Activated CD8-positive, alpha-beta memory T cell treated with anti-CD3 and anti-CD28 coated beads, Interleukin-2, amount 50 U/mL, for 48 hours (primary cell): ENCODE measurements at regions not wholly inside any gene's neighbourhood (a gene's known extent, or its start where the extent isn't known, plus 50 kb on each side); places are given as distances from the start of the nearest gene placed in this dataset.

ENCODE experiments used
- DNase-seq: peaks from one replicate; pipeline ENCODE4 v3.0.0-alpha.2; 2020

GRCh38 chr4:126262665-126263064, 947.9 kb downstream of the FAT4 start:
- no peak for DNase-seq

GRCh38 chr4:126264839-126265238, 950.1 kb downstream of the FAT4 start:
- DNase-seq, result no peak

GRCh38 chr4:126265888-126266287, 951.1 kb downstream of the FAT4 start:
- DNase-seq, result no peak

- no peak for DNase-seq
Measured at GRCh38 chr4:126267689-126268088, 952.9 kb downstream of the FAT4 start.

GRCh38 chr4:126268106-126268505, 953.4 kb downstream of the FAT4 start:
- no peak for DNase-seq

GRCh38 chr4:126269106-126269505, 954.4 kb downstream of the FAT4 start:
- no peak for DNase-seq

- no peak for DNase-seq
Measured at GRCh38 chr4:126271292-126271691, 956.5 kb downstream of the FAT4 start.

- no peak for DNase-seq
Measured at GRCh38 chr4:126273746-126274145, 959.0 kb downstream of the FAT4 start.

- DNase-seq, result no peak
Measured at GRCh38 chr4:126291886-126292285, 977.1 kb downstream of the FAT4 start.

GRCh38 chr4:126298271-126298670, 983.5 kb downstream of the FAT4 start:
- no peak for DNase-seq

- no peak for DNase-seq
Measured at GRCh38 chr4:126306152-126306869, 991.6 kb downstream of the FAT4 start.

- DNase-seq, result no peak
Measured at GRCh38 chr4:126318376-126318775, 1003.6 kb downstream of the FAT4 start.

- no peak for DNase-seq
Measured at GRCh38 chr4:126328914-126329313, 1014.2 kb downstream of the FAT4 start.

- DNase-seq, result no peak
Measured at GRCh38 chr4:126338548-126338947, 1023.8 kb downstream of the FAT4 start.

GRCh38 chr4:126341927-126342326, 1027.2 kb downstream of the FAT4 start:
- no peak for DNase-seq

GRCh38 chr4:126344472-126344871, 1029.7 kb downstream of the FAT4 start:
- no peak for DNase-seq

- no peak for DNase-seq
Measured at GRCh38 chr4:126346654-126347053, 1031.9 kb downstream of the FAT4 start.

GRCh38 chr4:126354784-126355183, 1040.0 kb downstream of the FAT4 start:
- DNase-seq, result no peak

GRCh38 chr4:126358041-126358440, 1043.3 kb downstream of the FAT4 start:
- DNase-seq, result no peak

GRCh38 chr4:126361287-126361686, 1046.5 kb downstream of the FAT4 start:
- no peak for DNase-seq

- no peak for DNase-seq
Measured at GRCh38 chr4:126364311-126364911, 1049.7 kb downstream of the FAT4 start.

GRCh38 chr4:126369076-126369475, 1054.3 kb downstream of the FAT4 start:
- DNase-seq, result no peak

- no peak for DNase-seq
Measured at GRCh38 chr4:126372634-126373033, 1057.9 kb downstream of the FAT4 start.

GRCh38 chr4:126375462-126376054, 1060.8 kb downstream of the FAT4 start:
- DNase-seq, result no peak
